ENCODE measurements at regions not wholly inside any gene's neighbourhood (a gene's known extent, or its start where the extent isn't known, plus 50 kb on each side); places are given as distances from the start of the nearest gene placed in this dataset.

DNA sequence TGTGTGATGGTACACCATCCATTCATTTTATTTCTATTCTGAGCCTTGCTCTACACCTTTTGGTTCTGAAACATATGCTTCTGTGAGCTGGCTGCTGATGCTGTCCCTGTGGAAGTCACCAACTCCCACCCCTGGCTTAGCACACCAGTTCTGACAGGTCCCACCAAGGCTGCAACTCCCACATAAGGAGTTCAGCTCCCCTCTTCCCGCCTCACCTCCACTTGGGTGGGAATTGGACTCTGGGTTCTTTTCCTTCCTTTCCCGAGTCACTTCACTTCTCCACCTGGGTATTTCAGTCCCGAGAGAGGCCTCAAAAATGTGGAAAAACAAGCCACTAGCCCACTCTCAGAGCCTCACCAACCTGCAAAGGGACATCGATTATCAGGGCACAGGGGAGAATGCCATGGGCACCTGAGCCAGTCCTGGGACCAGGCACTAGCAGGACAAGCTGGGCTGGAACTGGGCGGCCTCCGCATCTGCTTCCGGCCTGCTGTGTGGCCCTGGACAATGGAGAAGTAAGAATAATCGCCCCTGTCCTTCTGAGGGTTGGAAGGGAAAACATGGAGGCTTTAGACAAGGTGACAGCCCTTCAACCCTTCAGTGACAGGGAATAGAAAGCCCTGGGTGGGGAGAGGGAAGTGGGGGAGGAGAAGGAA is 80.1 kb downstream of the IGLL1 start:
- Histone ChIP-seq H3T11ph (ENCODE audit: low read length) (no peak overlapping the region), H4K20me1 (ENCODE audit: control insufficient read depth, insufficient read depth, insufficient read length) (no peaks in the 10 kb centered on the region), H4K5ac (ENCODE audit: insufficient read length, low read depth, low read length) (no peak overlapping the region), H4K8ac (replicated peaks; ENCODE audit: insufficient read length, low read depth, low read length) (no peak overlapping the region), H3K56ac (ENCODE audit: insufficient read length, low read depth, low read length) (no peak overlapping the region), H3K79me2 (ENCODE audit: insufficient read depth, low read length) (no peaks in the 10 kb centered on the region), H3K4me2 (ENCODE audit: insufficient read depth, insufficient read length, low read length) (no peak overlapping the region), H3K9me3 (ENCODE audit: control insufficient read depth, low read depth, low read length) (no peaks in the 10 kb centered on the region), H3K27me3 (ENCODE audit: insufficient read depth, low read length) (0 out of 2 replicates have a peak, but pooled peaks cover 2% of the 10 kb centered on the region), H3K23me2 (ENCODE audit: insufficient read length, low read depth, low read length, poor library complexity, severe bottlenecking) (no peaks in the 10 kb centered on the region), H3K9ac (ENCODE audit: extremely low read depth, insufficient read length, low read length) (no peak overlapping the region), H2AFZ (ENCODE audit: low read length) (no peak overlapping the region), H2BK15ac (ENCODE audit: low read depth, low read length) (no peak overlapping the region), H3K18ac (ENCODE audit: insufficient read length, low read depth, low read length) (no peak overlapping the region), H2BK120ac (ENCODE audit: low read depth, low read length, poor library complexity, severe bottlenecking) (no peak overlapping the region), H3K23ac (ENCODE audit: insufficient read length, low read depth, low read length) (no peak overlapping the region), H3K4ac (ENCODE audit: low read depth, low read length) (no peak overlapping the region), H3K27ac (ENCODE audit: insufficient read length, low read depth, low read length) (no peak overlapping the region), H3K4me1 (ENCODE audit: insufficient read depth, low read length) (peaks cover 2% of the 10 kb centered on the region; the same call in 1 of the 2 replicates), H2BK12ac (ENCODE audit: insufficient read length, low read depth, low read length) (no peak overlapping the region), H4K91ac (ENCODE audit: insufficient read length, low read depth, low read length) (no peak overlapping the region), H2BK20ac (ENCODE audit: low read depth, low read length, poor library complexity, severe bottlenecking) (no peak overlapping the region), H3K14ac (ENCODE audit: insufficient read depth, low read length) (no peak overlapping the region), H2AK5ac (ENCODE audit: insufficient read length, low read length) (no peak overlapping the region), H3K79me1 (ENCODE audit: insufficient read depth, low read depth, low read length, poor library complexity, severe bottlenecking) (no peaks in the 10 kb centered on the region), H2BK5ac (ENCODE audit: insufficient read length, low read length) (no peak overlapping the region)
- DNase-seq: no peak
- H3K27me3 Mint-ChIP-seq (ENCODE audit: low read depth): peaks cover 75% of the 10 kb centered on the region
- no peaks in the 10 kb centered on the region for H3K36me3 Mint-ChIP-seq (ENCODE audit: insufficient read depth in 1 of 3, low read depth in 3 of 3)
- H3K9me3 Mint-ChIP-seq: no peaks in the 10 kb centered on the region; a peak in 2 of 5 replicates
- H3K27ac Mint-ChIP-seq: no peak overlapping the region
- H3K4me3 Mint-ChIP-seq: no peak overlapping the region; a peak in 1 of 5 replicates
- no CpG with 5 or more reads among the region's 8 CpGs for whole genome bisulfite sequencing (ENCODE audit: extremely low coverage, insufficient read length, low lambda C conversion rate)
- H3K4me1 Mint-ChIP-seq: peaks cover 26 to 34% of the 10 kb centered on the region in 2 experiments
- TF ChIP-seq, protein P1, sequence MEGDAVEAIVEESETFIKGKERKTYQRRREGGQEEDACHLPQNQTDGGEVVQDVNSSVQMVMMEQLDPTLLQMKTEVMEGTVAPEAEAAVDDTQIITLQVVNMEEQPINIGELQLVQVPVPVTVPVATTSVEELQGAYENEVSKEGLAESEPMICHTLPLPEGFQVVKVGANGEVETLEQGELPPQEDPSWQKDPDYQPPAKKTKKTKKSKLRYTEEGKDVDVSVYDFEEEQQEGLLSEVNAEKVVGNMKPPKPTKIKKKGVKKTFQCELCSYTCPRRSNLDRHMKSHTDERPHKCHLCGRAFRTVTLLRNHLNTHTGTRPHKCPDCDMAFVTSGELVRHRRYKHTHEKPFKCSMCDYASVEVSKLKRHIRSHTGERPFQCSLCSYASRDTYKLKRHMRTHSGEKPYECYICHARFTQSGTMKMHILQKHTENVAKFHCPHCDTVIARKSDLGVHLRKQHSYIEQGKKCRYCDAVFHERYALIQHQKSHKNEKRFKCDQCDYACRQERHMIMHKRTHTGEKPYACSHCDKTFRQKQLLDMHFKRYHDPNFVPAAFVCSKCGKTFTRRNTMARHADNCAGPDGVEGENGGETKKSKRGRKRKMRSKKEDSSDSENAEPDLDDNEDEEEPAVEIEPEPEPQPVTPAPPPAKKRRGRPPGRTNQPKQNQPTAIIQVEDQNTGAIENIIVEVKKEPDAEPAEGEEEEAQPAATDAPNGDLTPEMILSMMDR (conservative IDR thresholded peaks at IDR 0.05): no peak

Measured in H9 (cell line).